Fibroblast of skin of right quadriceps (primary cell): ENCODE measurements at regions not wholly inside any gene's neighbourhood (a gene's known extent, or its start where the extent isn't known, plus 50 kb on each side); places are given as distances from the start of the nearest gene placed in this dataset.

Experiments used
- DNase-seq: peaks from one replicate; pipeline ENCODE4 v3.0.0-alpha.2; 2013

DNA sequence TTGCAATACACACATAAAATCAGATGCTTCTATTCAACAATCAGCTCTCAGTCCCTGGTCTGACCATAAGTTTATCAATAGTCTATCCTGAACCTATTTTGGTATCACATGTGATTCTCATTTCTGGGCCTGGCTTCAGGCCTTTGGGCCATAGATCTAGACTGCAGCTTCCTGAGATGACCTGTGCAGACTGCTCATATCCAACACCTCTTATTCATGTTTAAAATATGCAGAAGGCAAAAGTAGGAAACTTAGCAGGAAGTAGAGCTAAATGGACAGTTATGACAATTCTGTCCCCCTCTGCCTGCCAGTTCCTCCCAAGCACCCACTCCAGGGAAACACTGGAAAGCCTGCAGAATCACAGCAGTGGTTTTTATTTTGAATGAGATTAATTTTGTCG is 53.3 kb downstream of the C7orf25 start:
- peak; percentile 48 for DNase-seq

DNA sequence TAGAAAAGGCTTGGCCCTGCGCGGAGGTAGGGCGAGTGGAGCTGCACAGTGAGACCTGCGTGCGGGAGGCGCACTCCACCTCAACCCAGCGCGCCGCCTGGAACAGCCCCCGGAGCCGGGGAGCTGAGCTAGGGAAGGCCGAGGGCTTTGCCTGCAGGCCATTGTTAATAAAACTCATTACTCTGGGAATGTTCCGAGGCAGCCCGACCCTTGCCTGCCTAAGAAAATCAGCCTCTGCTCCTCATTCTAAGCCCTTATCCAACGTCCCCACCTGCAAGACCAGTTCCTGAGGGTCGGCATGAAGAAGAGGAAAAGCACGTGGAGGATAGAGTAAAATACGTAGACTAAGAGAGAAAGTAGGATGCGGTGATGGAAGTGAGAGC is 55.3 kb downstream of the C7orf25 start:
- DNase-seq = no peak

DNA sequence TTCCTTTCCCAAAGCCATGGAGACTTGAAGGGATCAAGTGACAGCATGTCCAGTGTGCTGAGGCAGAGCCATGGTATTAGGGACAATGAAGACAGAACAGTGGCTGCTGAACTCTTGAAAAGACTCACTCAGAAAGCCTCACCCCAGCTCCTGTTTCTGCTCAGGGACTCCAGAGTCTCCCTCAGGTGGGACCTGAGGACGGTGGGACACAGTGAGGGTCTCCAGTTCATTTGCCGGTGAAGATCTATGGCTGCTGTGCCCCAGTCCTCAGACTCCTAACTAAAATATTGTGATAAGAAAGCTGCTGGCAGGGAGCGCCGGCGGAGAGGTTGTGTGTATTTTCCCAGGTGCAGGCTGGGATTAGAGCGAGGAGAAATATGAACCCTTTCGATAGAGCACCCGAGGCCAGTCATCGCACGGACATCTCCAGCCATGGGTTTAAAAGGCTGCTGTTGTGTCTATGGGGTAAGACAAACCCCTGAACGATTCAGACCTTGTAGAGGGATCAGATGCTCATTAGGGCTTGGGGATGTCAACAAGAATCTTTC is 57.2 kb downstream of the C7orf25 start:
- DNase-seq = no peak

DNA sequence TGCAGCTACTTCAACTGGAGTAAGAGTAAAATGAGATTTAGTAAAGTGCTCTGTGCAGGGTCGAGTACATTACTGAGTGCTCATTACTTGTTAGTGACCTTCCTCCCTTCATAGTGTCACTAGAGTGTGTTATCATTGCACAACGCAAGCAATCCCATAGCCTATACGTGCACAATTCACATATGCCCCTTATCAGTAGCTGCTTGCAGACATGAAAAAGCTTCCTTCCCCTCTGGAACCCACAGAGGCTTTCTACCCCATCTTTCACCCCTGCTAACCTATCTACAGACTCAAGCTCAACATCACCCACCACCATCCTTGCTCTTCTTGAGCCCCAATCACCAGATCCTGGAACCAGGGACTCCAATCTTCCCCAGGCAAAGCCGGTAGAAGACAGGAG is 59.3 kb downstream of the C7orf25 start:
- DNase-seq = no peak

DNA sequence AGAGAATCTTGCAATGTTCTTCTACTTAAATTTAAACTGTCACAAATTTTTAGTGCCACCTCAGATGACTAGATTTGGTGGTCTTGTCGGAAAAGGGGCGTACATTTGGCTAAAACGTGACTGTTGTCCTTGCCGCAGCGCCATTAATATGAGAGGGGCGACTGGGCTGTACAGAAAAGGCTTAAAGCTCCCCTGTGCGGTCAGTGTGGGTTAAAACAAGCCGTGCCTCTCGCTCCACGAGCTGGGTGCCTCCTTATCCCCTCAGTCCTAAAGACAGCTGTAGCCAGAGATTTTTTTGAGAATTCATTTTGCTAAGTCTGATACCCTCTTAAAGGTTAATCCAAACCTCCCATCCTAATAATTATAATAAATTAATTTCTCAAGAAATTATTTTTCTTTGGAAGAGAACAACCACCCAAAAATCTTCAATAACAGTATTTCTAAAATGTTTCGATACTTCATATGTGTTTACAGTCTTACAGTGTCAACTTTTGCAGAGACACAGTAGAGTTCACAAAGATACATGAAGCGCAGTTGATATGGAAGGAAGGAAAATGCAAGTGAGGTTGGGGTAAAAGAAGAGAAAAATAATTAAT is 68.6 kb downstream of the C7orf25 start:
- peak; percentile 51 for DNase-seq

DNA sequence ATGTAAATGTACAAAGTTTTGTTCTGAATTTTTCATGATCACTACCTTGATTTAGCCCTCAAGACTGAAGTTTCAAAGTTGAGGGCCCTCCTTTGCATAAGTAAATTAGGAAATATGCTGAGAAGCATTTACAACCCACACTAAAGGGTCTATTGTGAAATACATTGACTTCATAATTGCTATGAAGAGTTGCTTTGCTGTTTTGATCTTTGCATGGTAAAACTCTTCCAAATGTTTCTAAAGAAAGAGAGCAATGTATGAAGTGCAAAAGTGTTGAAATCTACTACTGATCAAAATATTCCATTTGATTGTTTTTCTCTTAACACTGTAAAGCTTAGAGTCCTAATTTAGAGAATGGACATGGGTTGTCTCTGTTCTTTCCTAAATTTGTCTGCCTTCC is 77.2 kb downstream of the C7orf25 start:
- DNase-seq = peak; percentile 14

DNA sequence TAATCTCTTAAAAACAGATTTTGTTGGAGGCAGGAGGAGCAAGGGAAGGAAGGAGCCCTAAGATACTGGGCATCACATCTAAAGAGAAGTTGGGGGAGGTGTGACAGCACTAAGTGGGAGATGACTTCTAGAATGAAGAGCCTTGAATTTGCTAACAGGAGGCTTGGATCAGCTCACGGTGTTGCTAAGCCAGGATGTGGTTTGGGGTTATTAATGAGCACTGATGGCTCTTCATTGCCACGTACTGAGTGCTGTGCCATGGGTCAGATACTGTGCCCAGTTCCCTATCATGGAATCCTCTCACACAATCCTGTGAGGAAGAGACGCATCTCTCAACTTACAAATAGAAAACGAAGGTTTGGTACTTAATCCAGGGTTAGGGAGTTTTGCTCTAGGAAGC is 78.5 kb downstream of the C7orf25 start:
- DNase-seq = no peak

DNA sequence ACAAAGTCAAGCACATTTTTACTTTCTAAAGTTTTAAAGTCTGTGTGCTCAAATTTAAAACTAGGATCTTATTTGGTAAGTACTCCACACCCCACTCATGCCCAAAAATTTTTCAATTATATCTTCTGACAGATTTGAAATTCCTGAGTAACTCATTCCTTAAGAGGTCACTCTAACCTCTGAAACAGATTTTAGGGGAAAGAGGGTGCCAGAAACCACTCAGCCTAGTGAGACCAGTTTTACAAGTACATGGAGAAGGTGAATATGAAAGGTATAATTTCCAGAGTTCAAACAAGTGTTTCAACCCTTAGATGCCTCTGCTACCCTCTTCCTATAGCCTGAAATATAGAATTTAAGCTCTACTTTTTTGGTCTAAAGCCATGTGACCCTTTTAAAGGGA is 79.2 kb downstream of the C7orf25 start:
- DNase-seq = peak; percentile 8

DNA sequence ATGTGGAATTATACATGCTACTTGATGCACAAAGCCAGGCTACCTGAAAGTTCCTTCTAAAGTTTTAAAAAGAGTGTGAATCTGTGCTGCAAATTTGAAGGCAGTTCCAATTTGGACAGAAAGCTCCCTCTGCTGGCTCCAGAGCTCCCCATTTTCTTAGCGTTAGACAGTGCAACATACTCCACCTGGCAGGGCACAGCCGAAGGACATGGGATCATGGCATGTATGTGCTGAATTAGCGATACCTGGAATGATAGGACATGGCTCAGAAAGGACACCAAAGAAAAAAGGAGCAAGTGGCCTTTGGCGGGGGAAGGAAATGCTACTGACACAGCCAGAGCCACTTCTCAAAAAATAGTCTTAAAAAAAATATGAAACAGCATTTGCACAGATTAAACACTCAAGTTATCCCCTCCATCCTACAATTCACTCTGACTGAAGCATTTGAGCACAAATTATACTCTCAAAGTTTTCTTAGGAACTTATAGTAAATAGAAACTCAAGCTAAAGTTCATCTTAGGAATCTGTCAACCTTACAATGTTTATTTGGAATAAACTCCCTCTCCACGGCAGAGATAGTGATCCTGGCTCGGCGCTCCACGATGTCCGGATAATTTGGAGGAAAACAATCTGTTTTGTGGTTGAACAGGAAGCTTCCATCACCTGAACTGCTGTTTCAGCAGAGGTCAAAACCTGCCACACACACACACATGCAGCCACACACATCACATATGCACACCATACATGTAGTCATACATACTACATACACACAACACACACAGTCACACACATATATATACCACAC is 80.0 kb downstream of the C7orf25 start:
- peak; percentile 50 for DNase-seq

DNA sequence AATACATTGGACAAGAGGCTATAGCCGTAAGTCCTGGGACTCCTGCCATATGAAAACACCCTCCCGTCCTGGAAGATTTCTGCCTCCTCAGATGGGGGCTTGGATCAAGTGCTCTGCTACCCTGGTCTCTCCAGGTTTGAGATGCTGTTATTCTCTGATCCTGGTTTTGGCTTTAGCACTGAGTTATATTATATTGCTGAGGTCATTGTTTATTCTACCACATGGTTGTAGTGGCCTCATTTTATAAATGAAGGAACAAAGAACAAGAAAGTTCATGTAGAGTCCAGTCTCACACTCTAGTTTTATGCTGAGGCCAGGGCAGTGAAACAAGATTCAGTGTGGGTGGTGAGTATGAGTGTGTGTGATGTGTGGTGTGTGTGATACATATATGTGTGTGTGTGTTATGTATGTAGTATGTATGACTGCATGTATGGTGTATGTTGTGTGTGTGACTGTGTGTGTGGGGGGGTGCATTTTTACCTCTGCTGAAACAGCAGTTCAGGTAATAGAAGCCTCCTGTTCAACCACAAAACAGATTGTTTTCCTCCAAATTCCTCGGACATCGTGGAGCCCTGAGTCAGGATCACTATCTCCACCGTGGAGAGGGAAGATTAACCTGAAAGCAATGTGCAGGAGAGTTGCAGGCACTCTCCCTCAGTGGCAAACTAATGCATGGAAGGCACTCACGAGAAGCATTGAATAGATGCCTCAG is 80.7 kb downstream of the C7orf25 start:
- DNase-seq = peak; percentile 4

DNA sequence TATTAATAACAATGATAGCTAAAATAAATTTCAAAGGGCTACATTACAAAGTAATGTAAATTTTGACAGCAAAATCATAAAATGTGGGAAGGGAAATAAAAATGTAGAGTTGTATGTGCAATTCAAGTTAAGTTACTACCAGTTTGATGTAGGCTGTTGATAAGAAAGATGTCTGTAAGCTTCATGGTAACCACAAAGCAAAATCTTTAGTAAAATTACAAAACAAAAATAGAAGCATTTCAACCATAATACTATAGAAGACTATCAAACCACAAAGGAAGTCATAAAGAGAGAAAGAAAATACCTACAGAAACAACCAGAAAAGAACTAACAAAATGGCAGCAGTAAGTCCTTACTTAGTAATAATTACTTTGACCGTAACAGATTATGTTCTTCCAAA is 99.1 kb downstream of the C7orf25 start:
- DNase-seq = no peak

DNA sequence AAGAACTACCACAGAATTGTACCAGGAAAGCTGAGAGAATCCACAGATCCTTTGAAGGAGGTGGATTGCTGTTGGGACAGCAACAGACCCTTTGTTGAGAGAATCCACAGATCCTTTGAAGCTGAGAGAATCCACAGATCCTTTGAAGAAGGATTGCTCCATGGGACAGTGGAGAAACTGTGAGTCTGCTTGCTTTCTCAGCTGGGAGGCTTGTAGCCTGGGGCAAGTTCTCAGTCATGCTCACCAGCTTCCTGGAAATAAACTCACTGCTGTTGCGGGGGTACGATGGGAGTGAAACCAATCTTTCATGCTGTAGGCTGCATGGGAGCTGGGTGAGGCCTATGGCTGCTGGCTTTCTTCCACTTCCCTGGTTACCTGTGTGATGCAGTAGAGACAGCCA is 106.3 kb downstream of the C7orf25 start:
- DNase-seq = no peak

DNA sequence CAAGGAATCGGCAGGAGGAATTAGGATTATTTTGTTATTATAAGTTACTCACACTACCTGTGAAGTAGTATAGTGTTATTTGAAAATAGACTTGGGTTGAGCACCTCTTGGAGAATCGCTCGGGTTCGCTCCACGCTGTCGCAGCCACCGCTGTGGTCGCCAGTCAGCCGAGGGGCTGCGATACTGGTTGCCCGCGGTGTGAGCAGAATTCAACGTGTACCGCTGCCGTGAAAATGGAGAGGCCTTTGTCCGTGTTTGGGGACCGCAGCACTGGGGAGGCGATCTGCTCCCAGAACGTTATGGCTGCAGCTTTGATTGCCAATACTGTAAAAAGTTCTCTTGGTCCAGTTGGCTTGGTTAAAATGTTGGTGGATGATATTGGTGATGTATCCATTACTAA is 117.2 kb downstream of the C7orf25 start:
- DNase-seq = no peak

DNA sequence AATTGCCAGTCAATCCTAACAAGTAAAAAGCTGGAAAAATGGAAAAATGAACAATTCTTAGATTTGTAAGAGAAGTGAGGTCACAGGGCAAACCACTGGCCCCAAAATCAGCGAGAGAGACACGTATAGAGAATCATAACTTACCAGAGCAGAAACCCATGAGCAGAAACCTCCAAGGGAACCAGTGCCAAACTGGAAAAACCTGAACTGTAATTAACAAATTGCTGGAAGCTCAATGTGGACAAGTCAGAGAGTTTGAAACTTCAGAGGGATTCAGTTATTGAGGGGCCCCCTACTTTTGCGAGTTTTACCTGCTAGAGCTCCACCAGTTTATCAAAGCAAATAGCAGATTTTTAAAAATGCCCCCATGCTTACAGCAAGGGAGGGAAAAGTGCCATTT is 119.0 kb downstream of the C7orf25 start:
- DNase-seq = no peak

DNA sequence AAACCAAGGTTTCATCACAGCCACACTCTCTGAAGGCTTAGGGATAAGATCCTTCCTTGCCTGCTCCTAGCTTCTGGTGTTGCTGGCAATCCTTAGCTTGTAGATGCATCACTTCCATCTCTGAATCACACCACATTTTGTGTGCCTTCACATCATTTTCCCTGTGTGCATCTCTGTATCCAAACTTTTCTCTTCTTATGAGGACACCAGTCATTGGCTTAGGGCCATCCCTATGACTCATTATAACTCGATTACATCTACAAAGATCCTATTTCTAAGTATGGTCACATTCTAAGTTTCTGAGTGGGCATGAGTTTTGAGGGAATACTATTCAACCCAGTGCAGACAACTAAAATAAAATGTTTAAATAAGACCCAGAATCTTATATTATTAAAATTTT is 121.7 kb downstream of the C7orf25 start:
- DNase-seq = peak; percentile 67

DNA sequence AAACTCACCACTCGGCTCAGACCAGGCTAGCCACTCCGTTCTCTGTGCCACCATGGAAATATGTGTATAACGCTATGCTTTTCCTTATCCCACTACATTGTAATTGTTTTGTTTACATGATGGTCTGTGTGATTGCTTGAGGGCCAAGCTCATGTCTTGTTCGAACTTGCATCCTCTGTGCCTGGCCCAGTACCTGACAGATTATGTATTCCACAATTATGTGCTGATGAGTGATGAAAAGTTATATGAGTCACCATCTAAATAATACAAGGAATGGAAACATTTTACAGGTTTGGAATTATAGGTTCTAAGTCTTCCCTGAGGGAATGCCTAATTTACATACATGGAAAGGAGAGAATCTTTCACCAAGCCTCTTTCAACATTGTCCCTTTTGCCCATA is 137.4 kb downstream of the C7orf25 start:
- DNase-seq = no peak

DNA sequence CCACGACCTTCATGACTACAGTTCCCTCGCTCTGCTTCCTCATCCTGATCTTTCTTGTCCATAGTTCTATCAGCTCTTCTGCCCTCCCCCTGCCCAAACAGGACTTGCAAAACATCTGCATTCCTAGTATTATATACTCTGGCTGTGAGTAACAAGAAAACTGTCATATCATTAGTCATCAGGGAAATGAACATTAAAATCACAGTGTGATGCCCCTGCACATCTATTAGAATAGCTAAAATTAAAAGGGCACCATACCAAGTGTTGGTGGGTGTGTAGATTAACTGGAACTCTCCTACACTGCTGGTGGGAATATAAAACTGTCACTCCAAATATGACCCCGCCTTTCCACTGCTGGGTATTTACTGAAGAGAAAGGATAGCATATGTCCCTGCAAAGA is 141.8 kb downstream of the C7orf25 start:
- DNase-seq = peak; percentile 81

DNA sequence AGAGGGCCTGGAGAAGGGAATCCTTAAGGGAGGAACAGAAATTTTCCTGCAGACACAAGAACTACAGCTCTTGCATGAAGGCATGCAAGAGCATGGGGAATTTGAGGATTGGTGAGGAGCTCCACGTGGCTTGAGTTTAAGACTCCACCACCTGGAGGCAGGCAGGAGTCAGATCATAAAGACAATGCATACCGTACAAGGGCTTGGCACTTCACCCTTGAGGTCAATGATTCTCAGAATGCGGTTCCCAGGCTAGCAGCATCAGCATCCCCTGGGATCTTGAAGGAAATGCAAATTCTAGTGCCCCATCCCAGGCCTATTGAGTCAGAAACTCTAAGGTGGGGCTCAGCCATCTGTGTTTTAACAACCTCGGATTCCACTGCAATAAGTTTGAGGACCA is 143.8 kb downstream of the C7orf25 start:
- no peak for DNase-seq

DNA sequence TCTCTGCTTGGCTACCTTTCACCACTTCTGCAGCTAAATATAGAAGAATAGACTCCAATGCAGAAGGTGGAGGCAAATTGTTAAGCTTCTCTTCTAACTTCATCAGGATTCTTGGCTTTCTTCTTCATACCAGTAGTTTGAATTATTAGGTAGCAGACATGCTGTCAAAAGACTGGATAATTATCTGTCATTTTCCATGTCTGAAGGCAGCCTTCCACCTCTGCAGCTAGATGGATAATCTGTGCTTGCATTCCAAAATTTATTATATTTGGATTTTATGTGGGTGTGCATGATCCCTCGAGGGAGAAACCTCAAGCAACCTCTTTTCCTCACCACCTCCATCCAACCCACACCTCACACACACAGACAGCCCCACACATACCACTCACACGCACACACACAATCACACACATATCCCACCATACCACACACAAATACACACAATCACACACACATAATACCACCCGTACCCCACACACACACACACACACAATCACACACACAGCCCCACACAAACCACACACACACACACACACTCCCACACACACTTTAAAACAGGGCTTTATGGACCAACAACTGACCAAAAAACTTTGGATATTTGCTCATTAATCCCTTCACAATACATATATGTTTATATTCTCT is 145.0 kb downstream of the C7orf25 start:
- peak; percentile 39 for DNase-seq

DNA sequence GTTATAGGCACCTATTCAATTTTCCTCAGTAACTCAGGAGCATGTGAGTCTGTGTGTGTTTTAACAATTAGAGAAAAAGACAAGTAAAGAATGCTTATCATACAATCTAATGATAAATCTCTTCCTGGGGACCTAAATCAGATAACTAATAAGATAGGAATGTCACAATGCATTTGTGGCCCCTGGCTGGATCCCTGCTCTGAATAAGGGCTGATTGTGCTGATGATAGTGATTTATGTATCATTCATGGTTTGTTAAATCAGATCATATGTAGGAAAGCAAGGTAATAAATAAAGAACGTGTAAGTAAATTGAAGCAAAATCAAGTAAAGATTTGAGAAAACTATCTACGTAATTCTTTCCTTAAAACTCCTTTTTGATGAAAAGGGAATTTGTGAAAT is 145.9 kb downstream of the C7orf25 start:
- DNase-seq = peak; percentile 66

DNA sequence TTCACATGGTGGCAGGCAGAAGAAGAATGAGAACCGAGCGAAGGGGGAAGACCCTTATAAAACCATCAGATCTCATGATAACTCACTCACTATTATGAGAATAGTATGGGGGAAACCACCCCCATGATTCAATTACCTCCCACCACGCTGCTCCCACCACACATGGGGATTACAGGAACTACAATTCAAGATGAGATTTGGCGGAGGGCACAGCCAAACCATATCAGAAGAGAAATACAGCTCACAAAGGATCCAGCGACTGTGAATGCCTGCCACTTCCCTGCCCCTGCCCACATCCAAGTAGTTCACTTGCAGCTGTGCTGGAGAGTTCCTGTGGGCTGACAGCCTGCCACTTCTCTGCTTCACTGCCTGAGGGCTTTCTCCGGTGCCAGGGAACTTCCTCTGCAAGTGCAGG is 148.7 kb downstream of the C7orf25 start:
- DNase-seq = no peak

DNA sequence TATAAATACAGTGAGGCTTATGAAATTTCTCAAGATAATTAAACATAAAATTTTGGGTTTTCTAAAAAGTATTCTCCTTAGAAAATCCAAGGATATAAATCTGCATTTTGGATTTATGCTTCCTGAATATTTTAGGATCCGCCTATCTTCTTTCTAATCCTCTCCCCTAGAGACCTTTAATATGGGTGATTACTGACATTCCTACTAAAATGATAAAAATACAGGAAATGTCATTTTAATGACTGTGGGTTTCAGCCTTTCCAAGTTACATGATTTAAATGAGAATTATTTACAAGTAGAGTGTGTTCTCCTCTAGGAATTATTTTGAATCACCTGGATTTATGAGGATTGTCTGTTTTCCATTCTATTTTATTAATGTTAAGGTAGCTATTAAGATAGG is 150.4 kb downstream of the C7orf25 start:
- DNase-seq = no peak

DNA sequence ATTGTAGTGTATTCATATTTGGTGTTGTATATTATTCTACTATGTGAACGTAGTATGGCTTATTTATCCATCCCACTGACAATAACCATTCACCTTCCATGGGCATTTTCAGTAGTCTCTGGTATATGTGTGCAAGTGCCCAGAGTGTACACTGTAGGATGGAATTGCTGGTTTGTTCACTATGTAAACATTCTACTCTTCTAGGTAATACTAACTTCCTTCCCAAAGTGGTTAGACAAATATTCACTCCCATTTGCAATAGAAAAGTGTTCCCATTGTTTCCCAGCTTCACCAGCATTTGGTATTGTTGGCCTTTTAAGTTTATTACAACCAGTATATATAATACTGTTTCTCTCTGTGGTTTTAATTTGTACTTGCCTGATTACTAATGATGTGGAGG is 153.7 kb downstream of the C7orf25 start:
- no peak for DNase-seq
